GM19324 (cell line): ENCODE measurements at regions not wholly inside any gene's neighbourhood (a gene's known extent, or its start where the extent isn't known, plus 50 kb on each side); places are given as distances from the start of the nearest gene placed in this dataset.

Experiments
- ATAC-seq: cut with Tn5 transposase; IDR thresholded peaks from one replicate; pipeline ENCODE4 v1.9.1; 2021; ENCODE audit warnings: mild to moderate bottlenecking, moderate library complexity; ENCODE audit not compliant: unreplicated experiment, low FRiP score

DNA sequence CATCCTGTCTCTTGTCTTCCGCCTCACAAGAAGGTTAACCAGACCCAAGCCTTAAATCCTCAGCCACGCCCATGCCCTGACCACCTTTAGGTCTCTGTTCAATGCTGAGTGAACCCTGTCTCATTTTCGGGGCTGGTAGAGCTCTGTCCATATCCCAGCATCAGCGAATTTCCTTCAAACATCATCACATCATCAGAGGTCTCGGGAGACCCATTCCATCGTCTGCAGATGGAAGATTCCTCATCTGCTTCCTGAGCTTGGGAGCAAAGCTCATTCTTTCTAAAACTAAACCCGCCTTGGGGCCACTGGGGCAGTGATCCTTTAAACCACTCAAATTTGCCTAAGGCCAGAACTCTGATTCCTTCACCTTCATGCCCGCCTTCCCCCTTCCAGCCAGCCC lies 173.7 kb downstream of the TTC32 start:
- no peak for ATAC-seq

DNA sequence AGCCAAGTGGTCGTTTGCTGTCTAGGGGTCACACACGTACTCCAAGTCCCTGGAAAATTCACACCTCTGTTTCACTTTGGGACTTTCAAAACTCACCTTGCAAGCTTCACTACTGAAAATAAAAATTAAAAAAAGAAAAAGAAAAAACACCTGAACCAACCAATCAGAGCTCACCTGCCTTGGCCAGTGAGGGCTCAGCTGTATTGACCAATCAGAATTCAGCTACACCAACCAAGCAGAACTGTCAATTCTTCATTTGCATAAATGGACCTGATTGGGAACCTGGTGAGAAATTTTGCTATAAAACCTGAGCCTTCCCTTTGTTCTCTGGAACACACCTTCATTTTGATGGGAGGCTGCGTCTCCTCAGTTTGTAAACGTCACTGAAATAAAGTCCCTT lies 176.4 kb downstream of the TTC32 start:
- ATAC-seq: no peak

DNA sequence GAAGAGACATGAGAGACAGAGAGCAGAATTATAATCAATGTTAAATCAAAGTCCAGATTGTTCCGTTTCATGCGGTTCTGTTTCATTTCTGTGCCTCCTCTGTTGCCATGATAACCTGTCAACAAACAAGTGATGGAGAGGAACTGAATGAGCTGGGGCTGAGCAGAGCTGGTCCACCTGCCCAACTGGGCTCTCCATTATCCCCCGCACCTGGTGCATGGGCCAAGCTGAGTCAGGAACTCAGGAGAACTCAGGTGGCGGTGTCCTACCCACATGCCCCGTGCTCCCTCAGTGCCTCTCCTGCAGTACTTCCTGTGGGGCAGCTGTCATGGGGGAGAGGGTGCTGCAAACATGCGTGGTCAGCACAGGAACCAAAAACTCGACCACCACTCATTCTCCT lies 178.8 kb downstream of the TTC32 start:
- no peak for ATAC-seq

GRCh38 chr2:19722531-19722971 lies 179.2 kb downstream of the TTC32 start:
- no peak for ATAC-seq

DNA sequence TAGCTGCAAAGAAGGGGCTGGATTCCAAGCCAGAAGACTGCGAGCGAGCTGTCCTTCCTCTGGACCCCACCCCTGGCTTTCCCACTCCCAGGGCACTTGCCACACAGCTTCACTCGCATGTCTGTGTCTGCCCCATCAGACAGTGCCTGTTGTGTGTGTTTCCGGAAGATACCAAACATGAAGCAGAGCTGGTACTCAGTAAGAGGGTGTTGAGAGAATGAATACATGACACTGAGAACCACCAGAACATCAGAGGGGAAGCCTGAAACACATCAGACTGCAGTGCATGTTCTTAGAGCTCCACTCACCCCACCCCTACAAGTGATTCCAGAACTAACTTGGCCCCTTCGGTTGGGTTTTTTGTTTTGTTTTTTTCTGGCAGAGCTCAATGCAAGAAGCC lies 181.5 kb downstream of the TTC32 start:
- no peak for ATAC-seq

DNA sequence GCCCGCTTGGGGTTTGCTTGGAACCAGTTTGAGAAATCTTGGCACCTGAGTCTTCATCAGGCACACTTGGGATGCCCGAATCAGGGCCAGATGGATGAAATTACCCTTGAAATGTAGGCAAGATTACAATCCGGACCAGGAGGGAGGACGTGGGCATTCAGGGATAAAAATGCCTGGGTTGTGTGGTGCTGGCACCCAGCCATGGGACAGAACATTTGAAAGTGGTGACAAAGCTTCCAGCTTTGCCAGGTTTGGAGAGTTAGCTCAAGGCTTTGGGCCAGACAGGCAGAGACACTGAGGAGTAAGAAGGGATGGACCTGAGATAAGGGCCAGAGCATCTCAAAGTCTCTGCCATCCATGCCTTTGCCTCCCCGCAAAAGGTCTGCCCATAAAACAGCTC lies 182.2 kb downstream of the TTC32 start:
- ATAC-seq: no peak

DNA sequence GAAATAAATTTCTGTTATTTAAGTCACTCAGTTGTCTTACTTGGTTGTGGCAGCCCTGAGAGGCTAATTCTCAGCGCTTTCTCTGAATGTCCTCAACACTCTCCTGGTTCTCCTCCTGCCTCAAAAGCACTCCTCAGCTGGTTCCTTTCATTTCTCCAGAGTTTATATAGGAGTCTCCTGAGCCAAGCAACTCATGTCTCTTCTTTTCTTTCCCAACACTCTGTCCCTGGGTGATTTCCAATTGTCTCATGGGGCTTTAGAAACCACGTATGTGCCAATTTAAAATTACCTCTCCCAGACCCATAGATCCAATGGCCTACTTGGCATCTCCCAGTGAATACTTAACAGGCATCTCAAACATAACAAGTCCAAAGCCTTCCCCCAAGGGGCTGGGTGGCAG lies 184.3 kb downstream of the TTC32 start:
- ATAC-seq: no peak

DNA sequence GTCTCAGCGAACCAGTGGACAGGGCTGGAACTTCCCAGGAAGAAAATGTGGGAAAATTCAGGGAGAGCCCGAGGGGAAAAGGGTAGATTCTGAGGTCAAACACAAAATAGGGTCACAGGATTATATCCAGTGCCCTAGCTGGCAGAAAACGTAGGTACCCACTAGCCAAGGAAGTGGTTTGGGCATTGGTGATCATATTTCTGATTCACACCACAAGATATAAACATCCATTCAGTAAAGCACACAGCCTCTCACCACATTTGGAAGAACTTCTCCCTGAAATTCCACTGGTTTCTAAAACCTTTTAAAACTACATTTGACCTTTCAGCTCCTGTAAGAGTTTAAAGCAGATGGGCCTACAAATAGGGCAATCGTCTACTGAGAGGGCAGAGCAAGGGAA lies 186.9 kb downstream of the TTC32 start:
- no peak for ATAC-seq

DNA sequence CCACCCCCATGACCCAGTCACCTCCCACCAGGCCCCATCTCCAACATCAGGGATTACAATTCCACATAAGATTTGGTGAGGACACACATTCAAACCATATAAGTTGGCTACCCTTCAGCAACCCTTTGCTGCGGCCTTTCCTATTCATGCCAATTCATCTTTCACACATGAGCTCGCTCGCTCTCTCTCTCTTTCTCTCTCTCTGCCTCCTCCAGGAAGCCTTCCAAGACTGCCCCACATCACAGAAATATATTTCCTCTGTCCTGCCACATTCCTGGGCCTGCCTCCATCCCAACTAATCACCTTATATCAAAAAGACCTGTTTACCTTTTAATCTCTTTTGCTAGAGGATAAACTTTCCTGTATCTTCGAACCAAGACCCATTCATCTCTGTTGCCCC lies 188.9 kb downstream of the TTC32 start:
- ATAC-seq: no peak

DNA sequence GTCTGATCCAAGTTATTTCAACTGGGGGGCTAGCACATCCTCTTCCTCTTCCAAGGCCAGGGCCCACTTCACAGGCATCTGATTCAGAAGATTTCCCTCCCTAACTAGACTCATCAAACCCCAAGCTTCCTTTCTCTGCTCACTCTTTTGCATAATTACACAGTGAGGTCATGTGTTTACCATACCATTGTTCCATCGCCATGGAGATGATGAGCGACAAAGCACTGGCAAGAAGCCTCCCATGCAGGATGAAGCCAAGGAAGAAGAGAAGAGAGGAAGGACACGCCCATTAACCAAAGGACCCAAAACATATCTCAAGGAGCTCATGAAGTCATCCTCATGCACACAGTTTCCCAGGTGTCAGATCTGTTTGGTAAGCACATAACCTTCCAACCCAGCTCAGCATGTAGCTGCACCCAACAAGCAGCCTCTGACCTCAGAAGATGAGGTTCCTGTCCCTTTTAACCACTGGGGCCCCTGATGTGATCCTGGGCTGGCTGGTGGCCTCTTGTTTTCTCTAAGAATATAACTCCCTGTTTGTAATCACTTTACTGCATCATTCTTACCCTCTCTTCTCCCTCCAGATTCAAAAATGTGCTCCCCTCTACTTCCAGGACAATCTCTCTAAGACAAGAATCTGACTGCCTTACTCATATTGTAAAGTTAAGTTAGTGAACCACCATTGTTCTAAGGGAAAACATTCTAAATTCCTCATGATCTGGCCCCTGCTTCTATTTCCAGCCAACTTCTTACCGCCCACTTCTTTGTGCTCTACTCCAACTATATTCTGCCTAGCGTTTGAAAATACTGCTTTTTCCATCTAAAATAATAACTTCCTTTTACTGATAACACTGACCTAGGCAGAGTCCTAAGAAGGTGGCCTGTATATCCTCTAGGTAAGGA lies 190.1 kb downstream of the TTC32 start:
- no peak for ATAC-seq

GRCh38 chr2:19710230-19710629 lies 191.6 kb downstream of the TTC32 start:
- no peak for ATAC-seq

GRCh38 chr2:19709553-19709952 lies 192.2 kb downstream of the TTC32 start:
- ATAC-seq: no peak

- ATAC-seq: no peak
Measured at GRCh38 chr2:19708776-19709175, 193.0 kb downstream of the TTC32 start.

- ATAC-seq: no peak
Measured at GRCh38 chr2:19706332-19706731, 195.5 kb downstream of the TTC32 start.

DNA sequence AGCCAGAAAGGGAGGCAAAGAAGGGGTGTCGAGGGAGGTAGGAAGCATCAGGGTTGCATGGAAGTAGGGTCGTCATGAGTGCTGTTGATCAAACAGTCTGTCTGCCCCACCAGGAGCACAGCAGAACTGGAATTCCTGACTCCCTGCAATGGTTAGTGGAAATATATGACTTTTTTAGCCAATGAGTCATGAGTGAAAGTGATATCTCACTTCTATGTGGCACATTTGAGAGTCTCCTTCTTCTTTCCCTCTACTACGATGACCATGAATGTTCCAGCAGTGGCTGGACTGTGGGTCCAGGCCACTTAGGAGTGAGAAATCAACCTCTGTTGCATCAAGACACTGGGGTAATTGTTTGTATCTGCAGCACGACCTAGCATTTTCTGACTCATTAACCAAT lies 199.5 kb downstream of the TTC32 start:
- no peak for ATAC-seq

DNA sequence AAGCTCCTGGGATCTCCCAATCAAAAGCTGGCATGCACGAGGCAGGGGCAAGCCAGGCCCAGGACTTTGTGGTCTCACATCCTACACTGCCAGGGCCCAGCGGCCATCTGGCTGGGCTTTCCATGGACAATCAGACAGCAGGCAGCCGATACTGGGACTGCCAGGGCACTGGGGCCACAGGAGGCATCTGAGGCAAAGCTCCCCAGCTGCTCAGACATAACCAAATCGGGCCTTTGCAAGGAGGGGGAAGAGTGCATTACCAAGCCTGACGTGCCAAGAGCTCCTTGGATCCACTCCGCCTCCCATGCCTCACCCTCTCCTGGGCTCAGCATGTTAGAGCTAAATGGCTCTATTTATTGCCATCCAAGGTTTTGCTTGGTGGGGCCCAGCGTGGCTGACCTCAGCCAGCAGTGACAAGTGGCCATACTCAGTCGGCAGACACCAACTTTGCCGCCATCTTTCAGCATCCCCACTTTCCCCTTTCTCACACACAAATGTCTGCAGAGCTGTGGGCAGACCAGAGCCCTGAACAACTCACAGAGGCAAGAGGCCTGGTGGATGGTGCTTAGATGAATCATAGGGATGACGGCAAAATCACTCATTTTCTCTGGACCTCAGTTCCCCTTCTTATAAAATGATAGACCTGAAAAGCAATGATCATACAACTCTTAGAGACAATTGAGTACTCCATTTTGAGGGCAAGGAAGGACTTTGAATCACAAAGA lies 200.8 kb downstream of the TTC32 start:
- ATAC-seq: no peak

DNA sequence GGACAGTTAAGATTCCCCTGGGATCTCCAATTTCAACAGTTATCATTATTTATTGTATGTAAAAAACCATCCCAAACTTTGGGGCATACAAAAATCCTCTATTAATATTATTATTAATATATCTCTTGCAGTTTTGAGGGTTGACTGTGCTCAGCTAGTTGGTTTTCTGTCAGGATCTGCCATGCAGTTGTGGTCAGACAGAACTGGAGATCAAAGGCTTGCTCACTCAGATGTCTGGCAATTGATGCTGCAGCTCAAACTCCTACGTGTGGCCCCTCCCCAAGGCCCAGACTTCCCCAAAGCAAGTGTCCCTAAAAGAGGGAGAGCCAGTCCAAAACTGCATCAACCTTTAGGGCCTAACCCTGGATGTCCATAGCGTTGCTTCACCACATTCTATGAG lies 204.7 kb downstream of the TTC32 start:
- ATAC-seq: no peak

DNA sequence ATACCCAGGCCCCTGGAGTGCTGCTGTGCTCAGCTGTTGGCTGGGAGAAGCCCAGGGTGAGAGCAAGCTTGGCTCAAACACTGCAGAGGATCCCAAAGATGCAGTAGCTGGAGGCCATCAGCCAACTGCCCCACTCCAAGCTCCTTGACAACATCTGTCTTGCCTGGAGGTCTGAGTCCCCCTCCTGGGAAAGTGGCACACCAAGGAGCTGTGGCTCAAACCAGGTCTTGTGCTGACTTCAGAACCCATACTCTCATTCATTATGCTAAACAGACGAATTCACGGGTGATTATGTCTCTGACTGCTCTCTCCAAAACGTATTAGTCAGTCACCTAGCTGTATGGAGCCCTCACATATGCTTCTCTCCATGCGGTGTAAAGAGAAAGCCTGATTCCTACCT lies 206.1 kb downstream of the TTC32 start:
- no peak for ATAC-seq

GRCh38 chr2:19691892-19692291 lies 209.9 kb downstream of the TTC32 start:
- no peak for ATAC-seq

DNA sequence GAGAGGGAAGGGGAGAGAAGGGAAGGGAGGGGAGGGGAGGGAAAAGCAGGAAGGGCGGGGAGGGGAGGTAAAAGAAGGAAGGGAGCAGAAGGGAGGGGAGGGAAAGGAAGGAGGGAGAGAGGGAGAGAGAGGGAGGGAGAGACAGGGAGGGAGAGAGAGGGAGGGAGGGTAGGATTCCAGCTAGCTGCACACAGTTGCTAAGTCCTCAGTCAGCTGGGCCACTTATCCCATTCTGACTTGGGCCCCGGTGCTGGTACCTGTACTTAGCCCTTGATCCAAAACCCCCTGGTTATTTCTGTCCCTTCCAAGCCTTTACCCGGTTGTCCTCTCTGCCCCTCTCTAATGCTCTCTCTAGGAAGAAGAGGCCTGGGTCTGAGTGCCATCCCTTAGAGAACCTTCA lies 211.4 kb downstream of the TTC32 start:
- ATAC-seq: no peak

DNA sequence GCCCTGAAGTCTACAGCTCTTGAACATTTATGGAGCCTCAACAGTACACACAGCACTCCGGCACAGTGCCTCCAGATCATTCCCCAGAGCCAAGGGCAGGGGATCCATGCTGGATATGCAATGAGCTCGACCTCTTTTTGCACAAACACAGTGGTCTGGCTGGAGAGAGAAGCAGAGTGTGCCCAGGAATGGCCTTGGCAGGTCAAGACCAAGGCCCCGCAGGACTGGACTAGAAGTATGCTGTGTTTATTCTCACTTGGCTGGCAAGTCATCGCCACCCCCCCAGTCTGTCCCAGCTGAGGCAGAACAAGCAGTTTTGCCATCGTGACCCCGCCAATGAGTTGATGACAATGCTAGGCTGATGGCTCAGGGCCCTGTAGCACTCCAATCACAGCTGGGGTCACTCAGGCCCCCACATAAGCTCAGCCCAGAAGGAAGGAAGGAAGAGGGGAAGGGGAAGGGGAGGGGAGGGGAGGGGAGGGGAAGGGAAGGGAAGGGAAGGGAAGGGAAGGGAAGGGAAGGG lies 212.1 kb downstream of the TTC32 start:
- no peak for ATAC-seq

DNA sequence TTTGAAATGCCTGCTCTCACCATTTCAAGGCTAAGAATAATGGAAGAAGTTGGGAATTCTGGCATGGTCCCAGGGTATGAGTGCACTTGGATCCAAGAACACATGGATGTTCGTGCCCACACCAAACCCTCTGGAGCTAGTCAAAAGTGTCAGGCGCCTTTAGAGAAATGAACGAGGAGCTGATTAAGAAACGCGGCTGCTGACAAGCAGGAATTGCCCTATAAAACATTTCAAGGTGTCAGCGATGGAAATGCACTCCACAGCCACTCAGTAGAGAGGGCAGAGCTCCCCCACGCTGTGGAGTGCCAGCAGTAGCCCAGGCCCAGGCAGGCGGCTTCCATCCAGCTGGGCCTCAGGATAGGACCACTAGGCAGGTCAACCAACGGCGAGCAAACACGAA lies 213.7 kb downstream of the TTC32 start:
- no peak for ATAC-seq
